ENCODE measurements at regions not wholly inside any gene's neighbourhood (a gene's known extent, or its start where the extent isn't known, plus 50 kb on each side); places are given as distances from the start of the nearest gene placed in this dataset.

DNA sequence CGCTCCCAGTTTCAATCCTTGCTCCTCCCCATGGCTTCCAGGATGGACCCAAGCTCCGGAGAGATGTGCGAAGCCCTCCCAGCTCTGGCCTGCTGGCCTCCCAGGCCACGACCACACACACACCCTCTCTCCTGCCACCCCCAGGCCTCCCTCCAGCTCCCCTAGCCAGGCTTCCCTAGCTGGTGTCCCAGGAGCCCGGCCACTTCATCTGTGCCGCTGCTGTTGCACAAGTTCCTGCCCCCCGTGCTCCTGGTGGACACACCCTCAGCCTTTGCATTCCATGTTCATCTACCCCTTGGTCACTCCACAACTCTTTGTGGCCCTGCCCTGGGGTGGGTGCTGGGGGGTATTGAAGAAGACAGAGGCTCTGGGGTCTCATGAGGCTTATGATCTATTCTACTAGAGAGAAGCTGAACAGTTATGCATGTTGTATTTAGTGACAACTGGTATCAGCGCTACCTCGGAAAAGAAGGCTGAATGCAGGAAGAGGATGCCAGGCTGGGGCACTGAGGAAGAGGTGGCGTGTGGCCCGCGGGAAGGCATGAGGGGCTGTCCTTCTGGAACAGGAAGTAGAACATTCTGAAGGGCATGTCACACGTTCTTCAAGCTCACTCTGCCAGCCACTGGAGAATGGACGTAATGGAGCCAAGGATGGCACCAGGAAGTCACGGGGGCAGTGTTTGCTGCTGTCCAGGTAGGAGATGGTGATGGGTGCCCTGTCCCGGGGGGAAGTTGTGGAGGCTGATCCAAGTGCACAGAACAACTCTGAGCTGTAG is 172.4 kb downstream of the PSMG1 start:
- Histone ChIP-seq H3K9me3 (no peaks in the 10 kb centered on the region), H3K4me3 (no peak overlapping the region), H3K36me3 (no peaks in the 10 kb centered on the region), H3K4me1 (replicated peaks) (no peaks in the 10 kb centered on the region), H3K27me3 (replicated peaks; ENCODE audit: insufficient read depth) (no peaks in the 10 kb centered on the region), H3K27ac (no peak overlapping the region)
- 87% methylated on average over 16 of the region's 16 CpGs for WGBS
- intact Hi-C loops (cut with DNase I): no loop called here
- TF ChIP-seq, protein P1, sequence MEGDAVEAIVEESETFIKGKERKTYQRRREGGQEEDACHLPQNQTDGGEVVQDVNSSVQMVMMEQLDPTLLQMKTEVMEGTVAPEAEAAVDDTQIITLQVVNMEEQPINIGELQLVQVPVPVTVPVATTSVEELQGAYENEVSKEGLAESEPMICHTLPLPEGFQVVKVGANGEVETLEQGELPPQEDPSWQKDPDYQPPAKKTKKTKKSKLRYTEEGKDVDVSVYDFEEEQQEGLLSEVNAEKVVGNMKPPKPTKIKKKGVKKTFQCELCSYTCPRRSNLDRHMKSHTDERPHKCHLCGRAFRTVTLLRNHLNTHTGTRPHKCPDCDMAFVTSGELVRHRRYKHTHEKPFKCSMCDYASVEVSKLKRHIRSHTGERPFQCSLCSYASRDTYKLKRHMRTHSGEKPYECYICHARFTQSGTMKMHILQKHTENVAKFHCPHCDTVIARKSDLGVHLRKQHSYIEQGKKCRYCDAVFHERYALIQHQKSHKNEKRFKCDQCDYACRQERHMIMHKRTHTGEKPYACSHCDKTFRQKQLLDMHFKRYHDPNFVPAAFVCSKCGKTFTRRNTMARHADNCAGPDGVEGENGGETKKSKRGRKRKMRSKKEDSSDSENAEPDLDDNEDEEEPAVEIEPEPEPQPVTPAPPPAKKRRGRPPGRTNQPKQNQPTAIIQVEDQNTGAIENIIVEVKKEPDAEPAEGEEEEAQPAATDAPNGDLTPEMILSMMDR (IDR thresholded peaks at IDR 0.05): no peak
- no peak for TF ChIP-seq POLR2AphosphoS5 (IDR thresholded peaks at IDR 0.05)
- TF ChIP-seq POLR2A (IDR thresholded peaks at IDR 0.05): no peak
- no peak for DNase-seq (ENCODE audit: low spot score)

DNA sequence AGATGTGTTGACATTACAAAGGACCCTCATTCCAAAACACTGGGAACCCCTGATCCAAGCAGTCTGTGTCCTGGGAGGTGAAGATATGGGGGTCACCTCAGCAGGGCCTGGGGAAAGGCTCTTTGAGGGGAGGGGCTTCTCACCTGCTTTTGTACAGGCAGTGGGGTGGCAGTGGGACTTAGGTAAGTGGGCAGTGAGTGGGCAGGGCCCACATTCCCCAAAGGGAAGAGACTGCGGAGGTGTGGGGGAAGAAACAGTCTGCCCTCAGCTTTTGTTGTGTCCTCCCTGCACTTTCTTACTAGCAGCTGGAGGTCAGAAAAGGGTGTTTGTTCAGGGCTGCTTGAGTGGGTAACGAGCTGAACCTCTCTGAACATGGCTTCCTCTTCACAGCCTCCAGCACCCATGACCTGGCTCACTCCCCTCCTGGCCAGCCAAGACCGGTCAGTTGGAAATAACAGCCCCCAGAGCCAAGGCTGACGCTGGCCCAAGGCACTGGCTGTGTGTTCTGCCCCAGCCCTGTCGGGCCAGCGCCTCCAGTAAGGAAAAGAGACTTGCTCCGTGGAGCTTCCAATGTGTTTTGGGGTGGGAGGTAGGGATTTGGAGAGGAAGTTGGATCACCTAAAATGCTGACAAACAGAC is 173.5 kb downstream of the PSMG1 start:
- no peak overlapping the region for H3K4me3 ChIP-seq
- H3K27ac ChIP-seq: no peak overlapping the region
- H3K9me3 ChIP-seq: no peaks in the 10 kb centered on the region
- H3K27me3 ChIP-seq (replicated peaks; ENCODE audit: insufficient read depth): no peaks in the 10 kb centered on the region
- H3K4me1 ChIP-seq (replicated peaks): no peaks in the 10 kb centered on the region
- intact Hi-C loops (cut with DNase I): no loop called here
- no peaks in the 10 kb centered on the region for H3K36me3 ChIP-seq
- no peak for TF ChIP-seq POLR2AphosphoS5 (IDR thresholded peaks at IDR 0.05)
- TF ChIP-seq POLR2A (IDR thresholded peaks at IDR 0.05): no peak
- WGBS: 86% methylated on average over 7 of the region's 7 CpGs
- no peak for DNase-seq (ENCODE audit: low spot score)

DNA sequence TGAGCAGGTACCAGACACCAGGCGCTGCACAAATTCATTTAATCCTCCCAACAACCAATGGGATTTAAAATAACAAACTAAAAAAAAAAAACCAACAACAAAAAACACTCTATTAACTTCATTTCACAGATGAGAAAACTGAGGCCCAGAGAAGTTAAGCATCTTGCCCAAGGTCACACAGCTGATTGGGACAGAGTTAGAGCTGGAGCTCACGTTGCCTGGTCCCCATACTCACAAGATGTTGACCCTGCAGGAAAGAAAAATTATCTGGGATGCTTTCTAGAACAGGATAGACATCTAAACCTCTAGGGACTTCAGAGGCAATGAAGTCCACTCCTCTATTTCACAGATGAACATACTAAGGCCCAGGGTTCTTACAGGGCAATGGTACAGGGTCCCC is 175.3 kb downstream of the PSMG1 start:
- no peaks in the 10 kb centered on the region for H3K9me3 ChIP-seq
- WGBS: 91% methylated on average over 2 of the region's 2 CpGs
- H3K27me3 ChIP-seq (replicated peaks; ENCODE audit: insufficient read depth): no peaks in the 10 kb centered on the region
- H3K27ac ChIP-seq: peak overlapping the region in 1 of 2 donors; percentile 79
- no peaks in the 10 kb centered on the region for H3K4me1 ChIP-seq (replicated peaks)
- H3K4me3 ChIP-seq: no peak overlapping the region
- DNase-seq (ENCODE audit: low spot score): no peak
- H3K36me3 ChIP-seq: no peaks in the 10 kb centered on the region
- TF ChIP-seq, protein P1 (IDR thresholded peaks at IDR 0.05): no peak
- TF ChIP-seq POLR2A (IDR thresholded peaks at IDR 0.05) (no peak), POLR2AphosphoS5 (IDR thresholded peaks at IDR 0.05) (no peak)
- intact Hi-C loops (cut with DNase I): no loop called here

DNA sequence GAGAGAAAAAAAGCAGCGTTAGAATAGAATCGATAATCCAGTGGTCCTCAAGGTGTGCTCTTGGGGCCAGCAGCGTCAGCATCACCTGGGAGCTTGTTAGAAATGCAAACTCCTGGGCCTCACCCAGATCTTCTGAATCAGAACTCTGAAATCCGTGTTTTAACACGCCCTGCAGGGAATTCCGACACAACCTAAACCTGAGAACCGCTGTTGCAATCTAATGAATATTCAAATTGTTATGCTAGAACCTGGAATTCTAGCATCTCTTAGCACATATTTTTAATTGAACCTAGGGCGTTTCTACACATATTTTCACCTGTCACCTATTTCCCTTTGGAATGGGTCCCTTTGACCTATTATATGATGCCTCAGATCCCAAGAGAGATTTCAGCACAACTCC is 175.7 kb downstream of the PSMG1 start:
- no peaks in the 10 kb centered on the region for H3K36me3 ChIP-seq
- H3K4me3 ChIP-seq: no peak overlapping the region
- WGBS: 40% methylated on average over 8 of the region's 8 CpGs
- DNase-seq (ENCODE audit: low spot score): peak; percentile 79
- TF ChIP-seq, protein P1 (IDR thresholded peaks at IDR 0.05): no peak
- TF ChIP-seq POLR2A (IDR thresholded peaks at IDR 0.05) (peak; percentile 49), POLR2AphosphoS5 (IDR thresholded peaks at IDR 0.05) (peak; percentile 81)
- intact Hi-C loops (cut with DNase I): no loop called here
- H3K27ac ChIP-seq: peak overlapping the region; percentile 69 to 79
- H3K4me1 ChIP-seq (replicated peaks): no peaks in the 10 kb centered on the region
- no peaks in the 10 kb centered on the region for H3K27me3 ChIP-seq (replicated peaks; ENCODE audit: insufficient read depth)
- H3K9me3 ChIP-seq: no peaks in the 10 kb centered on the region

DNA sequence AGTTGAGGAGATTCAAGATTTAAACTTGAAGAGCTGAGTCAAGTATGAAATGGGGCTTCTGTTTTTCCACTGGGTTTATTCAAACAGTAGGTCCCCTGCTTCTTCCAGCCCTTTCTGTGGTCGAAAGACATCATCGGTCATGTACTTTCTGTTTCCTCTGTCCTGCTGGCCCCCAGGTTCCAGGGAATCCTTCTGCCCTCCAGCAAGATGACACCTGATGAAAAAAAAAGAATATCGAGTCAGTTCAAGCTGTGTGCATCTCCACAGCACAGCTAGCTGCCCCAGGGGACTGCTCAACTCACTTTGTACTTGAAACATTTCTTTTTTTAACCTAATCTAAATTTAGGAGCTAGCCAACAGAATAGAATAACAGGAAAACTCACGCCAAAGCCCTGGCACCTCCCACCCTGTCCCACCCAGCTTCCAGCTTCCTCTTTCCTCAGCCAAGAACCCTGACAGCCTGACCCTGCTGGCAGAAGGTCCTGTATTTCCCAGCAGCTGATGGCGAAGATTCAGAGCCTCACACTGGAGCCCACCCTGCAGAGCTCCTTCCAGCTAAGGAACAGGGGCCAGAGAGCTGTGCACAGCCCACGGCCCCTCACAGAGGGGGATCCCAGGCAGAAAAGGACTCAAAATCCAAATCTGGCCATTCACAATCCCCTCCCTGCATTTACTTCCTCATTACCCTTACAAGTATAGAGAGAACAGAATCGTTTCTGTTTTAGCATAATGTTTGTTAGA is 176.5 kb downstream of the PSMG1 start:
- H3K36me3 ChIP-seq: no peaks in the 10 kb centered on the region
- WGBS: 23% methylated on average over 7 of the region's 7 CpGs
- TF ChIP-seq, protein P1 (IDR thresholded peaks at IDR 0.05): no peak
- peak; percentile 59 for TF ChIP-seq POLR2AphosphoS5 (IDR thresholded peaks at IDR 0.05)
- H3K9me3 ChIP-seq: no peaks in the 10 kb centered on the region
- H3K4me3 ChIP-seq: no peak overlapping the region
- DNase-seq (ENCODE audit: low spot score): peak; percentile 62
- intact Hi-C loops (cut with DNase I): no loop called here
- no peaks in the 10 kb centered on the region for H3K4me1 ChIP-seq (replicated peaks)
- no peaks in the 10 kb centered on the region for H3K27me3 ChIP-seq (replicated peaks; ENCODE audit: insufficient read depth)
- H3K27ac ChIP-seq: peak overlapping the region; percentile 69 to 79

Measured in prostate gland (tissue), 2 donors.